ENCODE measurements at regions not wholly inside any gene's neighbourhood (a gene's known extent, or its start where the extent isn't known, plus 50 kb on each side); places are given as distances from the start of the nearest gene placed in this dataset.

DNA sequence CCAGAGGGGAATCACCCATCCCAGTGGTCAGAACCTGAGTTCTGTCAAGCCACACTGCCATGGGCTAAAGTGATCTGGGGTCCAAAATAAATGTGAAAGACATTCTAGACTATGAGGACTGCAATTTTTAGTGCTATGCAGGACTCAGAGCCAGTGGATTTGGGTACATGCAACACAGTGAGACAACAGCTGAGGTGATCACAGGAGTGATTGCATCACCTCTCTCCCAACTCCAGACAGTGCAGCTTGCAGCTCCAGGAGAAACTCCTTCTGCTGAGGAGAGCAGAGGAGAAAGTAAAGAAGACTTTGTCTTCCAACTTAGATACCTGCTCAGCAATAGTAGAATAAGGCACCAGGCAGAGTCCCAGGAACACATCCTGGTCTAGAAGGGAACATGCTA lies 682.0 kb upstream of the POT1 start:
- TF ChIP-seq, protein P1, sequence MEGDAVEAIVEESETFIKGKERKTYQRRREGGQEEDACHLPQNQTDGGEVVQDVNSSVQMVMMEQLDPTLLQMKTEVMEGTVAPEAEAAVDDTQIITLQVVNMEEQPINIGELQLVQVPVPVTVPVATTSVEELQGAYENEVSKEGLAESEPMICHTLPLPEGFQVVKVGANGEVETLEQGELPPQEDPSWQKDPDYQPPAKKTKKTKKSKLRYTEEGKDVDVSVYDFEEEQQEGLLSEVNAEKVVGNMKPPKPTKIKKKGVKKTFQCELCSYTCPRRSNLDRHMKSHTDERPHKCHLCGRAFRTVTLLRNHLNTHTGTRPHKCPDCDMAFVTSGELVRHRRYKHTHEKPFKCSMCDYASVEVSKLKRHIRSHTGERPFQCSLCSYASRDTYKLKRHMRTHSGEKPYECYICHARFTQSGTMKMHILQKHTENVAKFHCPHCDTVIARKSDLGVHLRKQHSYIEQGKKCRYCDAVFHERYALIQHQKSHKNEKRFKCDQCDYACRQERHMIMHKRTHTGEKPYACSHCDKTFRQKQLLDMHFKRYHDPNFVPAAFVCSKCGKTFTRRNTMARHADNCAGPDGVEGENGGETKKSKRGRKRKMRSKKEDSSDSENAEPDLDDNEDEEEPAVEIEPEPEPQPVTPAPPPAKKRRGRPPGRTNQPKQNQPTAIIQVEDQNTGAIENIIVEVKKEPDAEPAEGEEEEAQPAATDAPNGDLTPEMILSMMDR (conservative IDR thresholded peaks at IDR 0.05): no peak
- no peak for TF ChIP-seq EZH2 (IDR thresholded peaks at IDR 0.05; ENCODE audit: low read depth)
